NCI-H748 (cell line): ENCODE measurements at regions not wholly inside any gene's neighbourhood (a gene's known extent, or its start where the extent isn't known, plus 50 kb on each side); places are given as distances from the start of the nearest gene placed in this dataset.

Experiments
- DNase-seq: peaks from one replicate; lab custom pipeline; 2025; ENCODE audit not compliant: unreplicated experiment; lab: John Stamatoyannopoulos, UW

DNA sequence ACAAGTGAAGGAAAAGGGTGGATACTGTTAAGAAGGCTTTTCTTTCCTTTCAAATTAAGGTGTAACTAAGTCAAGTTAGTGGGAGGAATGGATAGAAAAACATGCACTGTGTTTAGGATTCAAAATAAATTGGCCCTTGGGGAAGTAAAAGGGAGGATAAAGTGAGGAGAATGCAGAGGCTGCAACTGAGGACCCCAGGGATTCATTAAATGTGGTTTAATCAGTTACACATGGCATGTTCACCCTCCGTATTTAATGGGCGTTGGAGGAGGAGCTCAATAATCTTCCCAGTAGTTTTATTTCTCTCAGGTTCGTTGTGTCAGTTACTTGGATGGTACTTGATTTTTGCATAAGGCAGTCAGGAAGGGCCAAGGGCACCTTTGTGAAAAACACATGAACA lies 966.3 kb downstream of the JRKL start:
- no peak for DNase-seq

DNA sequence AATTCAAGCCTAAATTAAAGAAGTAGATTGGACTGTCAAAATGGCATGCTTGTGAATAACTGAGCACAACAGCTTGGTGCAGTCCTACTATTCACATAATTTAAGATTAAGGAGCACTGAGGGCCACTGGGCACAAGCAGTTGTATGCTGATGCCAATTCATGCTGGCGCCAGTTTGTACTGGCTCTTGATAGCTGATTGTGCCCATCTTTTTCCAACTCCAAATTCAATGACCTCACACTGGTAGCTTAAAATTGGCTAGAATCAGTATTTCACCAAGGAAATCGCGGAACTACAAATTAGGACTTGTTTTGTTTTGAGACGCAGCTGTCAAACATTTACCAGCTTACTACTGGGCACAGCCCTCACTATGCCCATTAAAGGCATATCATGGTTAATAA lies 969.2 kb downstream of the JRKL start:
- DNase-seq, result no peak

DNA sequence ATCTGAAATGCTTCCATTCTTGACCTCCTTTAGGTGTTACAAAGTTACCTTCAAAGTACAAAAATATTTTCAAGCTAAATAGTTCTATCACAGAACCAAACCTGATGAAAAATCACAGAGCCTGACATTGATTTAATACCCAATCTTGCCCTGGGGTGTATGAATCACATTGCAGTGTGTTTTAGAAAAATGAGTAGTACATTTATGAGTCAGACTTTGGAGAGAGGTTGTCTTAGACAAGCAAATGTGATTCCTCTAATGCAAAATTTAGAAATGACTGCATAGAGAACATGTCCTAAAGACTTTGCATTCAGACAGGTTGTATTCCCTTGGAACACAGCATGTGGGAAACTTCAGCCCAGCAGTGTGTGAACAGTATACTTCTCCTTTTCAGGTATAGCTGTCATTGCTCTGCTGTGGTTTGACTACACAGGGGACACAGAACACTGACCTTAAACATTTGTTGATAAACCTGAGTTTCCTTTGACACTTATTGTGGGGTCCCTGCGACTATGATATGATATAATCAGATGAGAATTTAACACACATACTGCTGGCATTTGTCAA lies 972.1 kb downstream of the JRKL start:
- DNase-seq, result no peak

GRCh38 chr11:97363331-97363730 lies 973.5 kb downstream of the JRKL start:
- no peak for DNase-seq

GRCh38 chr11:97364047-97364446 lies 974.2 kb downstream of the JRKL start:
- no peak for DNase-seq

- no peak for DNase-seq
Measured at GRCh38 chr11:97367406-97368083, 977.7 kb downstream of the JRKL start.

DNA sequence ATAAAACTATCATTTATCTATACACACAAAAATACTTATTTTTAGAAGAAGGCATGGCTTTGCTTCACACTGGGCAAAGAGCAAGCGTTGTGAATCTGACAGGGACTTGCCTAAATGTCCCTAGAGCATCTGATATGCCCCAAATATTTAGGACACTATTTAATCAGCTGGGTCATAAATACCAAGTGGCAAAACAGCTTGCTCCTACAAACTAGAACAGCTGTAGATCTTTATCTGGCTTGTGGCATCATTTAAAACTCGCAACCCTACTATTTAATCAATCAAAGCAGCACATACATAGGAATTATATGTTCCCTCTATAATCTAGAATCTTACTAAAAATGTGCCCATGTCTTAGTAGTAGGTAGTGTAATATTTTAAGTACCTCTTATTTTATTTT lies 999.5 kb downstream of the JRKL start:
- no peak for DNase-seq

DNA sequence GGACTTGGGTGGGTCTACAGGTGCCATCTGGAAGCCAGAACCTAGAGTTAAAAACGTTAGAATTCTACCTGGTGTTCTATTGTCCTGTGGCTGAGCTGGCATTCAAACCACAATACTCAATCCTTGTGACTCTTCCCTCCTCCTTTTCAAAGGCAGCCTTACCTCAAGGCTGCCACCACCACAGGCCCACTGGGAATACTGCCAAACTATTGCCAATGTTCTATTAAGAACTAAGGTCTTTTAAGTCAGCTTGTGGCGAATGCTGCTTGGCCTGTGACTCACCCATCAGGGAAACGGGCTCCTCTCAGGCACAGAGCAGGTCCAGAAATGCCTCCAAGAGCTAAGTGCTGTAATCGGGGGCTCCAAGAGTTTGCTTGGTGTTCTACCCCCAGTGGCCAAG lies 1008.4 kb downstream of the JRKL start:
- DNase-seq, result no peak

DNA sequence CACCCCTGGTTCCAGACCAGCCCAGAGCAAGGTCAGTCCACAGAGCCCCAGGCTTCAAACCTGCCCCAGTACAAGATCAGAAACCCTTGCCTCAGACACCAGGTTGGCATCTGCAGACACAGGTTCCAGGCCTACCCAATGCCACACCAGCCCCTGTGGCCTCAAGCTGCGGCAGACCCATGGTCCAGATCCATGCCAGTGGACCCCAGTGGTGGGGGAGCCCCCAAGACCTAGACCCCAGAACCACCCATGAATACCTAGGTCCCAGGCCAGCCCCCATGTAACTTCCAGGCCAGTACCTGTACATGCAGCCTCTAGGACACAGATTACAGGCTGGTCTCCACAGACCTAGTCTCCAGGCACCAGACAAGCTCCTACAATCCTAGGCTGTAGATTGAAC lies 1019.3 kb downstream of the JRKL start:
- DNase-seq, result no peak

DNA sequence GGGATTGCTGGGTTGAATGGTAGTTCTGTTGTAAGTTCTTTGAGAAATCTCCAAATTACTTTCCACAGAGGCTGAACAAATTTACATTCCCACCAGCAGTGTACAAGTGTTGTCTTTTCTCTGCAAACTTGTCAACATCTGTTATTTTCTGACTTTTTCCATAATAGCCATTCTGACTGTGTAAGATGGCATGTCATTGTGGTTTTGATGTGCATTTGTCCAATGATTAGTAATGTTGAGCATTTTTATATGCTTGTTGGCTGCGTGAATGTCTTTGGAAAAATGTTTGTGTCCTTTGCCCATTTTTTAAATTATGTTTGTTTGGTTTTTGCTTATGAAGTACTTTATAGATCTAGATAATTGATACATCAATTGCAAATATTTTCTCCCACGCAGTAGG lies 1025.0 kb downstream of the JRKL start:
- no peak for DNase-seq

GRCh38 chr11:97419729-97420128 lies 1029.9 kb downstream of the JRKL start:
- DNase-seq, result no peak

- no peak for DNase-seq
Measured at GRCh38 chr11:97428247-97428790, 1038.5 kb downstream of the JRKL start.

- no peak for DNase-seq
Measured at GRCh38 chr11:97430877-97431276, 1041.1 kb downstream of the JRKL start.

GRCh38 chr11:97432926-97433325 lies 1043.1 kb downstream of the JRKL start:
- no peak for DNase-seq

GRCh38 chr11:97445561-97445960 lies 1055.7 kb downstream of the JRKL start:
- no peak for DNase-seq

DNA sequence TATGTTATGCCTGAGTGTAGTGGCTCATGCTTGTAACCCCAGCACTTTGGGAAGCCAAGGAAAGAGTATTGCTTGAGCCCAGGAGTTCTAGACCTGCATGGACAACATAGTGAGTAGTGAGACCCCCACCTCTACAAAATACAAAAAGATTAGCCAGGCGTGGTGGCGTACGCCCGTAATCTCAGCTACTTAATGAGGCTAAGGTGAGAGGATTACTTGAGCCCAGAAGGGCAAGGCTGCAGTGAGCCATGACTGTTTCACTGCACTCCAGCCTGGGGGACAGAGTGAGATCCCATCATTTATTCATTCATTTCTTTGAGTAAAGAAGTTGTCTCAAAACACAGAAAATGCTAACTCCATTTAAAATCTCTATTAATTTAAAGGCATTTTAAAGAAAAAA lies 1061.6 kb downstream of the JRKL start:
- no peak for DNase-seq

GRCh38 chr11:97454988-97455387 lies 1065.2 kb downstream of the JRKL start:
- peak; percentile 75 for DNase-seq

- no peak for DNase-seq
Measured at GRCh38 chr11:97460091-97460490, 1070.3 kb downstream of the JRKL start.

DNA sequence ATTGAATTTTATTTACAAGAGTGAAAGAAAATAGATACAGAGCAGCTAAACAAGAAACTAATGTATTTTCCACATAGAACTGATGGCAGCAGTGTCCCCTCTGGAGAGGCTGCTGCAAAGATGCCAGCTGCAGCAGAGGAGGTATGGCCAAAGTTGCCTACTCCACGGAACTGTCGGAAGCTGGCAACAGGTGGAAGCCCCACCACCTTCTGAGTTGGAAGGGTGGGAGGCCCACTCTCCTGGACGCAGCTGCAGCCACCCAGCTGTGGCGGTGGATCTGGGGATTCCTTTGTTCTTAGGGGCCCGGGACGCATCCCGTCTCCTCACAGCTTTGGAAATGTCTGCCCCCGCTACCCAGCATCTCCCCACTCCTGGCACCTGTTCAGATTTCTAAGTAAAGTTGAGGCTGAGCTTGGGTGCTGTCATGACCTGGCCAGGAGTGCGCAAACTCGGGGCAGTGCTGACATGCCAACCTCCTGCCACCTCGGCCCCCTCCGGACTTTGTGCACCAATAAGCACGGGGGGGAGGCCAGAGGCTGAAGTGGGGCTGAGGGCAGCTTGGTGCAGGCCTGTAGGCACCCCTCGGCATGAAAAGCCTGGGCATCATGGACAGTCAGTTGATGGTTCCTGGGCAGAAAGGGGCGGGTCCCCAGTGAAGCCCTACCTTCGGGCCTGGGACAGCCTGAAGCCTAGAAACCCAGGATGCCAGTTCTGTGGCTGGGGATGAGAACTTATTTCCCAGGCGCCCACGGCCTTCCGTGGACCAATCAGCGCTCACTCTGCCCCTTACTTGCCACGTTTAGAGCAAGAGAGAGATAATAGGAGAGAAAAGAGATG lies 1071.4 kb downstream of the JRKL start:
- DNase-seq, result no peak

DNA sequence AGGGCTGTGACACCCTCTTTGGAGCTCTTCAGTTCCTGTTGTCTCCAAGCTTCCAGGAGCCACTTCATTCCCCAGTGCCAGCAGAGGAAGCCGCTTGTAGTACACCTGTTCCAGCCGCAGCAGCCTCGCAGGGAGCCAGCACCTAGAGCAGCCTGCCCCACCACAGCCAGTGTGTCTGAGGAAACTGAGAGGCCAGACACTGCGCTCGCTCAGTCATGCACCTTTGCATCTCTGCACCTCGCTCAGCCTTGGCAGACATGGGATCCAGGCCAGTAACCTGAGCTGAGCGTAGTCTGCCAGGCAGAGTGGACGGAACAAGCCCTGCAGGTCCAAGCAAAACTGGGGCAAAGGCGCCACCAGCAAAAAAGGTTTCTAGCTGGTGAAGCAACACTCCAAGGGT lies 1072.1 kb downstream of the JRKL start:
- no peak for DNase-seq

DNA sequence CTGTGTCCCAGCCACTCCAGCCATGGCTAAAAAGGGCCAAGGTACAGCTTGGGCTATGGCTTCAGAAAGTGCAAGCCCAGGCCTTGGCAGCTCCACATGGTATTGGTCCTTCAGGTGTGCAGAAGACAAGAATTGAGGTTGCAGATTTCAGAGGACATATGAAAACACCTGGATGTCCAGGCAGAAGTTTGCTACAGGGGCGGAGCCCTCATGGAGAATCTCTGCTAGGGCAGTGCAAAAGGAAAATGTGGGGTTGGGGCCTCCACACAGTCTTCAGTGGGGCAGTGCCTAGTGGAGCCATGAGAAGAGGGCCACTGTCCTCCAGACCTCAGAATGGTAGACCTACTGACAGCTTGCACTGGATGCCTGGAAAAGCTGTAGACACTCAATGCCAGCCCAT lies 1074.1 kb downstream of the JRKL start:
- no peak for DNase-seq

DNA sequence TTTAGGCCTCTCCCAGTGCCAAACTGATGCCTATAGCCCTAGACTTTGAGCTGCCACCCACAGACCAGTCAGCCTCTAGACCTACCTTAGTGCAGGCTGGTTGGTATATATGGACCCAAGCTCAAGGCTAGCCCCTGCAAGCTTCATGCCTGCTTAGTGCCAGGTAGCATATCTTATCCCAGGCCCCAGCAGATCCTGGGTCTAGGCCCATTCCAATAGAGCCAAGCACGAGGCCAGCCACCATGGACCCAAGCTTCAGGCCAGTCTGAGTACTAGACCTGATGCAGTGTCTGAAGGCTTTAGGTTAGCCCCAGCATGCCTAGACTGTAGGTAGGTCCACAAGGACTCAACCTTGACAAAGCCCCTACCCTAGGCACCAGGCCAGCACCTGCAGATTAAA lies 1081.7 kb downstream of the JRKL start:
- no peak for DNase-seq
